ENCODE measurements at regions not wholly inside any gene's neighbourhood (a gene's known extent, or its start where the extent isn't known, plus 50 kb on each side); places are given as distances from the start of the nearest gene placed in this dataset.

GRCh38 chr17:83195330-83196023 is 116.1 kb downstream of the METRNL start:
- no peak for TF ChIP-seq CTCF (conservative IDR thresholded peaks at IDR 0.05)
- no peak for TF ChIP-seq ZFX (IDR thresholded peaks at IDR 0.05)
